HG03571 (cell line): ENCODE measurements at regions not wholly inside any gene's neighbourhood (a gene's known extent, or its start where the extent isn't known, plus 50 kb on each side); places are given as distances from the start of the nearest gene placed in this dataset.
"Not testable (repeated sequence)": the region's sequence is repeated elsewhere in the genome, so short reads cannot be mapped to it uniquely, and the experiment has no call there.

Experiments
- ATAC-seq: cut with Tn5 transposase; IDR thresholded peaks from one replicate; pipeline ENCODE4 v1.9.1; 2021; ENCODE audit not compliant: unreplicated experiment

GRCh38 chr1:245062741-245063305 is 92.0 kb upstream of the KIF26B start:
- ATAC-seq: no peak

DNA sequence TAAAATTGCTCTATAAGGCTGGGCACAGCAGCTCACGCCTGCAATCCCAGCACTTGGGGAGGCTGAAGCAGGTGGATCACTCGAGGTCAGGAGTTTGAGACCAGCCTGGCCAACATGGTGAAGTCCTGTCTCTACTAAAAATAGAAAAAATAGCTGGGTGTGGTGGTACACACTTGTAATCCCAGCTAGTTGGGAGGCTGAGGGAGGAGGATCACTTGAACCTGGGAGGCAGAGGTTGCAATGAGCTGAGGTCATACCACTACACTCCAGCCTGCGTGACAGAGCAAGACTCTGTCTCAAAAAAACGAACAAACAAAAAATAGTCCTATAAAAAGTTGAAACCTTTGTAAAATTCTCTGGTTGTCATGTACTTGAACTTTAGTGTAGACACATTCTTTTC is 93.0 kb upstream of the KIF26B start:
- not testable (repeated sequence) for ATAC-seq

GRCh38 chr1:245060684-245061374 is 94.0 kb upstream of the KIF26B start:
- ATAC-seq: no peak

DNA sequence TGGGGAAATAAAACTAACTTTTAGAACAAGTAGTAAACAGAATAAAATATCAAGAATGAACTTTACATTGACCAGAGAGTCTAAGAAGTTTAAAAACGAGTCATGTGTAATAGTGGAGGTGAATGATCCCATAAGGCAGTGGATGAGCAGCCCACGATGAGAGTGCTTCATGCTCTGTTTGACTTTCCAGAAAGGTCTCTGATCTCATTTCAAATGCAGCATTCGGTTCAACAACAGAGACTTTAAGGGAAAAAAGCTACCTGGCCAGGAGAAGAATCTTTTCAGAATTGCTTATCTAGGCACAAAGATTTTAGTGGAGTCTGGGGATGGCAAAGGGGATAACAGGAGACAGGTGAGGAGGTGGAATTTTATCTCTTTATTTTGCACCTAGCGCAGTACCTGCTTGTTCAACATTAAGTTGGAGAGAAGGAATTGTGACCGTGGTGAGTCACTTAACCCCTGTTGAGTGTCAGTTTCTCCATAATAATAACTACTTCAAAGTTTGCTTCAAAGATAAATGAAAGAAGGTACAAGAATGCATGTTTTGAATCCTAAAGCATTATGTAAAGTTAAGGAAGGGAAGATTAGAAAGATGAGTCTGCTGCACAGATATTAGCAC is 94.9 kb upstream of the KIF26B start:
- ATAC-seq: no peak

DNA sequence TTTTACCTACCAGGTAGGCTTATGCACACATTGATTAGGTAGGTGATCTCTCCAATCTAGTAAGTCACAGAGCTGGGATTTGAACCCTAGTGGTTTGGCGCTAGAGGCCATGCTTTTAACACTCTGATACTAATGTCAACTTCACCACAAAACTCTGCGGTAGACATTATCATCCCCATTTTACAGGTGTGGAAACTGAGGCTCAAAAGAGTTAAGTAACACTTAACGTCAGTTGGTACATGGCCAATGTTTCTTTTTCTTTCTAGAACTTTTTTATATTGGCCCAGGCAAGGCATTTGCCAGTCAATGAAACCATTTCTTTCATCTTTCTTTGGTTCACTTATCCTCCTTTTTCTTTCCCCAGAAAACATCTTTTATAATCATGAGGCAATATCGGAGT is 95.9 kb upstream of the KIF26B start:
- no peak for ATAC-seq

- no peak for ATAC-seq
Measured at GRCh38 chr1:245058436-245058835, 96.3 kb upstream of the KIF26B start.

DNA sequence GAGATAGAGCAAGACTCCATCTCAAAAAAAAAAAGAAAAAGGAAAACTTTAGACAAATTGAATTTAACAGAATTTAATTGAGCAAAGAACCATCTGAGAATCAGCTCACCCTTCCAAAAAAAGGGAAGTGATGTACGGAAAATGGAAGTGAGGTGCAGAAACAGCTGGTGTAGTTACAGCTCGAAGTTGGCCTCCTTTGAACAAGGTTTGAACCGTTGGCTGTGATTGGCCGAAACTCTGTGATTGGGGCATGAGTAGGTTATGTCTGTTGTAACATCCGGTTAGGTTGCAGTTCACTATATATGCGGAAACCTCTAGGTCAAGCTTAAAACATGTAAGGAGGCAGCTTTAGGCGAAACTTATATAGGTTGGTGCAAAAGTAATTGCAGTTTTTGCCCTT is 97.9 kb upstream of the KIF26B start:
- no peak for ATAC-seq

DNA sequence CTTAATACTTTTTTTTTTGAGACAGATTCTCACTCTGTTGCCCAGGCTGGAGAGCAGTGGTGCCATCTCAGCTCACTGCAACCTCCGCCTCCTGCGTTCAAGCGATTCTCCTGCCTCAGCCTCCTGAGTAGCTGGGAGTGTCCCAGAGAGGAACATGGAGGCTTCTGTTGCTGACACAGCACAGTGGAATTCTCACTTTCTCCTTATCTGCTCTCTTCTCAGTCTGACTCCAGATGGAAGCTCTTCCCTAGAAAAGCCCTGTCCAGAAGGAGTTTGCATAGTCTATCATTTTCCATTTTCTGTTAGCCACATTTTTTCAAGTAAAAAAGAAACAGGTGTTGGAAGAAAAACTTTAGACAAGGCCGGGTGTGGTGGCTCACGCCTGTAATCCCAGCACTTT is 98.5 kb upstream of the KIF26B start:
- ATAC-seq: not testable (repeated sequence)

DNA sequence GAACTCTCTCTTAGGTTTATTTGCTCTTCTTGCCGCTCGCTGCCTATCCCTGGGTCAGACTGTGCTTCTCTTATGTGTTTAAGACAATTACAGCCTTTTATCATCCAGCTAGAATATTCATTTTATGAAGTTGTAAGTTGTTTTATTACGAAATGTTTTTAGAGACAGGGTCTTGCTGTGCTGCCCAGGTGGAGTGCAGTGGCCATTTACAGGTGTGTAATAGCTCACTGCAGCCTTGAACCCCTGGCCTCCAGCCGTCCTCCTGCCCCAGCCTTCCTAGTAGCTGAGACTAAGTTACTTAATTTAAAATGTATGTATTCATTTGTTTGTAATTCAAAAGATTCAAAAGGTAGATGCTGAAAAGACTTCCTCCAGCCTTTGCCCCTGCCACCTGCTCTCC is 99.0 kb upstream of the KIF26B start:
- no peak for ATAC-seq

DNA sequence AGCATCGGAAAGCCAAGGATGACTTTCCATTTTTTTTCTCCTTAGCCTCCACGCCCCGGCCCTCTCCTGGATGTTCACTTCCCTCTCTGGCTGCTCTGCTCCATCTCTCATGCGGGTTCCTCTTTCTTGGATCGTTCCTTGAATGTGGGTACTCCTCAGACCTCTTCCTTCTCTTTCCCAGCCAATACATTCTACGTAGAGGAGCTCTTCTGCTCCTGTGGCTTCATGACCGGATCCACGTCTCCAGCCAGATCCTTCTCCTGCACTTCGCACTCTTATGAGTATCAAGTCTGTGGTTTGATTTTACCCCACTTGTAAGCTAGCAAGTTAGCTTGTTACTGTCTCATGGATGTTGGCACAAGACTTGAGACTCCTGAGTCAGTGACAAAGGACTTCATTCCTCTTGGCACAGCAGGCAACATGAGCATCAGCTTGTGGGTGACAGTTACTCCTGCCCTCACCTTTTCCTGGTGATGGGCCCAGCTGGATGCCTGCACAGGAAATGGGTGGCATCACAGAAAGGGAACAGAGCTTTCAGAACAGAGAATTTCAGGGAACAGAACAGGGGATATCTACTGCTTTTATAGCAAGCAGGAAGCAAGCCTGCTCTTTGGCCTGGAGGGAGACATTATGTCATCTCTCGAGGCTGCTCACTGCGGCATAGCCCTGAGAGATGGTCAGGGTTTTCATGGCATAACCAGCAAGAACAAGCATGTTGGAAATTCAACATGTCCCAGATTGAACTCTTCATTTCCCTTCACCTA is 100.1 kb upstream of the KIF26B start:
- ATAC-seq: no peak

GRCh38 chr1:245054105-245054504 is 100.7 kb upstream of the KIF26B start:
- no peak for ATAC-seq

GRCh38 chr1:245052258-245052657 is 102.5 kb upstream of the KIF26B start:
- no peak for ATAC-seq

- ATAC-seq: no peak
Measured at GRCh38 chr1:245051349-245052221, 103.2 kb upstream of the KIF26B start.

DNA sequence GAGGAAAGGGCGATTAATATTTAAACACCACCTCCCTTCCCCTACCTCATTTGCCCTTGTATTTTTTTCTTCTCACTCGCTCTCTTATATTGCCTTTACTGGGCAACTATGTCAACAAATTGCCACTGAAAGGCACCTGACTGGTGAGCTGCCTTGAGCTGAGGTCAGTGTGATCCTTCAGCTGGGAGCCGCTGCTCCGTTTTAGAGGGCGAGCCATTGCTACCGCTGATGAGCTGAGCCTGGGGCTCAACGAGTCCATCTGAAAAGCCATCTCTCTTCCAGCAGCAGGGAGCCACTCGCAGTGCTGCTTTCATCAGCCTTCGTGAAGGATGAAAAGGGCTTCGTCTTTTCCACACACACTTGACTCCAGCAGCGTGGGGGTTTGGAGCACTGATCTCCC is 108.0 kb upstream of the KIF26B start:
- ATAC-seq: no peak

- ATAC-seq: no peak
Measured at GRCh38 chr1:245046315-245046714, 108.5 kb upstream of the KIF26B start.

- no peak for ATAC-seq
Measured at GRCh38 chr1:245045087-245045881, 109.5 kb upstream of the KIF26B start.

- no peak for ATAC-seq
Measured at GRCh38 chr1:245043611-245043940, 111.2 kb upstream of the KIF26B start.

- no peak for ATAC-seq
Measured at GRCh38 chr1:245041058-245041698, 113.6 kb upstream of the KIF26B start.

DNA sequence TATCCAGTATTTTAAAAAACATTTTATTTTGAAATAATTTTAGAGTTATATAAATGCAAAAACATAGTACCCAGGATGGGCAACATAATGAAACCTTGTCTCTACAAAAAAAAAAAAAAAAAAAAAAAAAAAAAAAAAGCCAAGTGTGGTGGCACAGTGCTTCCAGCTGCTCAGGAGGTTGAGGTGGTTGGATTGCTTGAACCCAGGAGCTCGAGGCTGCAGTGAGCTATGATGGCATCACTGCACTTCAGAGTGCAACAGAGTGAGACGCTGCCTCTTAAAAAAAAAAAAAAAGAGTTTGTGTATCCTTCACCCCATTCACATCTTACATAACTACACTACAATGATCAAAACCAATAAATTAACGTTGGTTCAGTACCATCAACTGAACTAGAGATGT is 115.6 kb upstream of the KIF26B start:
- no peak for ATAC-seq

DNA sequence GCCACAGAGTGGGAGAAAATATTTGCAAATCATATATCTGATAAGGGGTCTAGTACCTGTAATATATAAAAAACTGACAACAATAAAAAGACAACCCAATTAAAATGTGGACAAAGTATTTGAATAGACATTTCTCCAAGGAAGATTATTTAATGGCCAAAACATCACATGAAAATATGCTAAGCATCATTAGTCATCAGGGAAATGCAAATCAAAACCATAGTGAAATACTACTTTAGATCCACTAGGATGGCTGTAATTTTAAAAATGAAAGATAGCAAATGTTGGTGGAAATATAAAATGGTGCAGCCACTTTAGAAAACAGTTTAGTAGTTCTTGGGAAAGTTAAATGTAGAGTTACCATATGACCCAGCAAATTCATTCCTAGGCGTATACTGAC is 118.7 kb upstream of the KIF26B start:
- no peak for ATAC-seq
